SH-SY5Y (cell line): ENCODE measurements at regions not wholly inside any gene's neighbourhood (a gene's known extent, or its start where the extent isn't known, plus 50 kb on each side); places are given as distances from the start of the nearest gene placed in this dataset.
A peak's percentile ranks its signal among the peaks of the same experiment; 100 is the strongest.

ENCODE experiments used
- GATA2 ChIP-seq: IDR thresholded peaks from 2 replicates; pipeline ENCODE4 v1.6.1; 2011; ENCODE audit warnings: mild to moderate bottlenecking, low read depth, low read length
- GATA3 ChIP-seq: IDR thresholded peaks from 2 replicates; pipeline ENCODE4 v1.6.1; 2011; ENCODE audit warnings: low read depth, mild to moderate bottlenecking, low read length, moderate library complexity

- TF ChIP-seq GATA2 = peak; percentile 98
- peak; percentile 92 for TF ChIP-seq GATA3
Observed at GRCh38 chr11:79544361-79544760, 103.5 kb upstream of the TENM4 start.

- no peak for TF ChIP-seq GATA3
- no peak for TF ChIP-seq GATA2
Observed at GRCh38 chr11:79543101-79543500, 102.3 kb upstream of the TENM4 start.

- no peak for TF ChIP-seq GATA2
- TF ChIP-seq GATA3 = no peak
Observed at GRCh38 chr11:79541466-79541865, 100.6 kb upstream of the TENM4 start.

- no peak for TF ChIP-seq GATA2
- TF ChIP-seq GATA3 = no peak
Observed at GRCh38 chr11:79538775-79539174, 97.9 kb upstream of the TENM4 start.

- TF ChIP-seq GATA3 (no peak), GATA2 (no peak)
Observed at GRCh38 chr11:79536155-79536917, 95.5 kb upstream of the TENM4 start.

GRCh38 chr11:79535606-79536005, 94.8 kb upstream of the TENM4 start:
- TF ChIP-seq GATA3 (no peak), GATA2 (no peak)

GRCh38 chr11:79525257-79525656, 84.4 kb upstream of the TENM4 start:
- TF ChIP-seq GATA2 = no peak
- TF ChIP-seq GATA3 = no peak

GRCh38 chr11:79522626-79523025, 81.8 kb upstream of the TENM4 start:
- TF ChIP-seq GATA3 (no peak), GATA2 (no peak)

GRCh38 chr11:79520086-79520485, 79.3 kb upstream of the TENM4 start:
- TF ChIP-seq GATA3 (no peak), GATA2 (no peak)

- TF ChIP-seq GATA3 = no peak
- no peak for TF ChIP-seq GATA2
Observed at GRCh38 chr11:79515781-79516180, 75.0 kb upstream of the TENM4 start.

- TF ChIP-seq GATA2 (no peak), GATA3 (no peak)
Observed at GRCh38 chr11:79514695-79515094, 73.9 kb upstream of the TENM4 start.

- no peak for TF ChIP-seq GATA3
- TF ChIP-seq GATA2 = no peak
Observed at GRCh38 chr11:79514290-79514689, 73.5 kb upstream of the TENM4 start.

- TF ChIP-seq GATA3 (peak; percentile 73), GATA2 (peak; percentile 64; the same call in 1 of the 2 replicates)
Observed at GRCh38 chr11:79512706-79513469, 72.1 kb upstream of the TENM4 start.

GRCh38 chr11:79510960-79511359, 70.1 kb upstream of the TENM4 start:
- no peak for TF ChIP-seq GATA3
- no peak for TF ChIP-seq GATA2

GRCh38 chr11:79508461-79508860, 67.6 kb upstream of the TENM4 start:
- TF ChIP-seq GATA3 (no peak), GATA2 (no peak)

GRCh38 chr11:79507706-79508105, 66.9 kb upstream of the TENM4 start:
- no peak for TF ChIP-seq GATA3
